NB4 (cell line): ENCODE measurements at regions not wholly inside any gene's neighbourhood (a gene's known extent, or its start where the extent isn't known, plus 50 kb on each side); places are given as distances from the start of the nearest gene placed in this dataset.

Experiments used
- POLR2A ChIP-seq: IDR thresholded peaks from 2 replicates; pipeline ENCODE4 v1.6.1; 2011; ENCODE audit warnings: mild to moderate bottlenecking; ENCODE audit not compliant: insufficient read length; ENCODE audit errors: extremely low read depth
- TF ChIP-seq, protein P1 (sequence below): IDR thresholded peaks from one replicate; pipeline ENCODE4 v1.5.1; 2012; ENCODE audit warnings: low read depth, low read length
- TF ChIP-seq, protein P2 (sequence below): IDR thresholded peaks from 2 replicates; pipeline ENCODE4 v1.6.1; 2011; ENCODE audit warnings: low read depth, low read length

DNA sequence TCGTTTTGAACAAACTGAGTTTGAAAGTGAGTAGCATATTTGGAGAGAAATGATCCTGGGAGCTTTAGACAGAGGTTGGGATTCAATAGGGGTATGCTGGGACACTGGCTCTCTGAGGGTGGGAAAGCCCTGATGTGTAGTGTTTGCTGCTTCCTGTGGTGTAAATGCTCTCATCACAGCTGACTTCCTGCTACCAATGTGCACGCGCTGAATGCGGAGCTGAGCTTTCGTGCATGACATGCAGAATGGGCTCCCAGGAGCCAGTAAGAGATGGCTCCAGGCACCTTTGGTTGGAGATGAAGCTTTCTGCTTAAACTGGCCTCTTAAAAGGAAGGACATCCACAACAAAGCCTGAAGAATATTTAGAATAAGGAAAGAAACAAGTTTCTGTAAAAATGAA is 224.1 kb upstream of the CCDC150 start:
- TF ChIP-seq, protein P1, sequence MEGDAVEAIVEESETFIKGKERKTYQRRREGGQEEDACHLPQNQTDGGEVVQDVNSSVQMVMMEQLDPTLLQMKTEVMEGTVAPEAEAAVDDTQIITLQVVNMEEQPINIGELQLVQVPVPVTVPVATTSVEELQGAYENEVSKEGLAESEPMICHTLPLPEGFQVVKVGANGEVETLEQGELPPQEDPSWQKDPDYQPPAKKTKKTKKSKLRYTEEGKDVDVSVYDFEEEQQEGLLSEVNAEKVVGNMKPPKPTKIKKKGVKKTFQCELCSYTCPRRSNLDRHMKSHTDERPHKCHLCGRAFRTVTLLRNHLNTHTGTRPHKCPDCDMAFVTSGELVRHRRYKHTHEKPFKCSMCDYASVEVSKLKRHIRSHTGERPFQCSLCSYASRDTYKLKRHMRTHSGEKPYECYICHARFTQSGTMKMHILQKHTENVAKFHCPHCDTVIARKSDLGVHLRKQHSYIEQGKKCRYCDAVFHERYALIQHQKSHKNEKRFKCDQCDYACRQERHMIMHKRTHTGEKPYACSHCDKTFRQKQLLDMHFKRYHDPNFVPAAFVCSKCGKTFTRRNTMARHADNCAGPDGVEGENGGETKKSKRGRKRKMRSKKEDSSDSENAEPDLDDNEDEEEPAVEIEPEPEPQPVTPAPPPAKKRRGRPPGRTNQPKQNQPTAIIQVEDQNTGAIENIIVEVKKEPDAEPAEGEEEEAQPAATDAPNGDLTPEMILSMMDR: no peak
- TF ChIP-seq POLR2A: no peak
- TF ChIP-seq, protein P2, sequence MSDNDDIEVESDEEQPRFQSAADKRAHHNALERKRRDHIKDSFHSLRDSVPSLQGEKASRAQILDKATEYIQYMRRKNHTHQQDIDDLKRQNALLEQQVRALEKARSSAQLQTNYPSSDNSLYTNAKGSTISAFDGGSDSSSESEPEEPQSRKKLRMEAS: no peak
